ENCODE measurements at regions not wholly inside any gene's neighbourhood (a gene's known extent, or its start where the extent isn't known, plus 50 kb on each side); places are given as distances from the start of the nearest gene placed in this dataset.

GRCh38 chr11:26942356-26942755, 51.6 kb upstream of the FIBIN start:
- TF ChIP-seq CTCF (conservative IDR thresholded peaks at IDR 0.05; ENCODE audit: low read length), result no peak
- no peak overlapping the region for H3K4me3 ChIP-seq (ENCODE audit: low read length)
- DNase-seq (ENCODE audit: low read depth), result no peak

GRCh38 chr11:26943636-26944035, 50.3 kb upstream of the FIBIN start:
- no peak overlapping the region for H3K4me3 ChIP-seq (ENCODE audit: low read length)
- TF ChIP-seq CTCF (conservative IDR thresholded peaks at IDR 0.05; ENCODE audit: low read length), result no peak
- no peak for DNase-seq (ENCODE audit: low read depth)

All from AG10803 (cell line).